Calu3 (cell line): ENCODE measurements at regions not wholly inside any gene's neighbourhood (a gene's known extent, or its start where the extent isn't known, plus 50 kb on each side); places are given as distances from the start of the nearest gene placed in this dataset.

Experiments used
- BruUV-seq: library from RNA; stranded (reverse); fragments of 400-500 nt; replicated peaks from 2 replicates; lab custom pipeline; 2021; lab: Mats Ljungman, UMichigan
- CTCF ChIA-PET: fragments of 300-600 bp; sonication (Branson Sonifier 250); formaldehyde crosslinking; loops from one replicate; lab custom pipeline; 2022; ENCODE audit warnings: antibody characterized with exemption; lab: Charles Lee
- DNase-seq: peaks from one replicate; pipeline ENCODE4 v3.0.0; 2022
- H3K27ac Mint-ChIP-seq: one replicate; pipeline ENCODE4 v1.8.0; 2022; ENCODE audit warnings: mixed read lengths; ENCODE audit not compliant: unreplicated experiment
- H3K27me3 Mint-ChIP-seq: one replicate; pipeline ENCODE4 v1.8.0; 2022; ENCODE audit warnings: mixed read lengths; ENCODE audit not compliant: unreplicated experiment
- H3K36me3 Mint-ChIP-seq: one replicate; pipeline ENCODE4 v1.8.0; 2022; ENCODE audit warnings: mild to moderate bottlenecking, moderate library complexity, mixed read lengths; ENCODE audit not compliant: insufficient read depth, unreplicated experiment
- H3K4me1 Mint-ChIP-seq: one replicate; pipeline ENCODE4 v1.8.0; 2022; ENCODE audit warnings: mild to moderate bottlenecking, low read depth, mixed read lengths; ENCODE audit not compliant: unreplicated experiment
- H3K4me3 Mint-ChIP-seq: one replicate; pipeline ENCODE4 v1.8.0; 2022; ENCODE audit warnings: mild to moderate bottlenecking, low read depth, moderate library complexity, mixed read lengths; ENCODE audit not compliant: unreplicated experiment
- H3K9me3 Mint-ChIP-seq: one replicate; pipeline ENCODE4 v1.8.0; 2022; ENCODE audit warnings: low read depth, mixed read lengths; ENCODE audit not compliant: unreplicated experiment
- intact Hi-C: fragments of 100-400 bp; cut with micrococcal nuclease; formaldehyde crosslinking; loops from one replicate; pipeline ENCODE4 v1.10.0; 2022; ENCODE audit not compliant: unreplicated experiment
- TF ChIP-seq, protein P1 (sequence below): fragments of 200-600 bp; IDR thresholded peaks from one replicate; pipeline ENCODE4 v1.8.0; 2022; ENCODE audit warnings: antibody characterized with exemption; ENCODE audit not compliant: unreplicated experiment

GRCh38 chr12:41663598-41664265, 475.6 kb downstream of the PDZRN4 start:
- H3K4me1 Mint-ChIP-seq: no peaks in the 10 kb centered on the region
- H3K4me3 Mint-ChIP-seq: no peak overlapping the region
- TF ChIP-seq, protein P1, sequence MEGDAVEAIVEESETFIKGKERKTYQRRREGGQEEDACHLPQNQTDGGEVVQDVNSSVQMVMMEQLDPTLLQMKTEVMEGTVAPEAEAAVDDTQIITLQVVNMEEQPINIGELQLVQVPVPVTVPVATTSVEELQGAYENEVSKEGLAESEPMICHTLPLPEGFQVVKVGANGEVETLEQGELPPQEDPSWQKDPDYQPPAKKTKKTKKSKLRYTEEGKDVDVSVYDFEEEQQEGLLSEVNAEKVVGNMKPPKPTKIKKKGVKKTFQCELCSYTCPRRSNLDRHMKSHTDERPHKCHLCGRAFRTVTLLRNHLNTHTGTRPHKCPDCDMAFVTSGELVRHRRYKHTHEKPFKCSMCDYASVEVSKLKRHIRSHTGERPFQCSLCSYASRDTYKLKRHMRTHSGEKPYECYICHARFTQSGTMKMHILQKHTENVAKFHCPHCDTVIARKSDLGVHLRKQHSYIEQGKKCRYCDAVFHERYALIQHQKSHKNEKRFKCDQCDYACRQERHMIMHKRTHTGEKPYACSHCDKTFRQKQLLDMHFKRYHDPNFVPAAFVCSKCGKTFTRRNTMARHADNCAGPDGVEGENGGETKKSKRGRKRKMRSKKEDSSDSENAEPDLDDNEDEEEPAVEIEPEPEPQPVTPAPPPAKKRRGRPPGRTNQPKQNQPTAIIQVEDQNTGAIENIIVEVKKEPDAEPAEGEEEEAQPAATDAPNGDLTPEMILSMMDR: no peak
- intact Hi-C loops: loop anchor here (2.0 kb wide), 1 partner anchor 387 kb away; no protein-coding TSS in a partner anchor
- H3K27me3 Mint-ChIP-seq: no peaks in the 10 kb centered on the region
- no TSS peak for BruUV-seq
- H3K27ac Mint-ChIP-seq: no peak overlapping the region
- H3K9me3 Mint-ChIP-seq: peaks cover 3% of the 10 kb centered on the region
- CTCF ChIA-PET: no interaction called here
- H3K36me3 Mint-ChIP-seq: no peaks in the 10 kb centered on the region
- DNase-seq: no peak

DNA sequence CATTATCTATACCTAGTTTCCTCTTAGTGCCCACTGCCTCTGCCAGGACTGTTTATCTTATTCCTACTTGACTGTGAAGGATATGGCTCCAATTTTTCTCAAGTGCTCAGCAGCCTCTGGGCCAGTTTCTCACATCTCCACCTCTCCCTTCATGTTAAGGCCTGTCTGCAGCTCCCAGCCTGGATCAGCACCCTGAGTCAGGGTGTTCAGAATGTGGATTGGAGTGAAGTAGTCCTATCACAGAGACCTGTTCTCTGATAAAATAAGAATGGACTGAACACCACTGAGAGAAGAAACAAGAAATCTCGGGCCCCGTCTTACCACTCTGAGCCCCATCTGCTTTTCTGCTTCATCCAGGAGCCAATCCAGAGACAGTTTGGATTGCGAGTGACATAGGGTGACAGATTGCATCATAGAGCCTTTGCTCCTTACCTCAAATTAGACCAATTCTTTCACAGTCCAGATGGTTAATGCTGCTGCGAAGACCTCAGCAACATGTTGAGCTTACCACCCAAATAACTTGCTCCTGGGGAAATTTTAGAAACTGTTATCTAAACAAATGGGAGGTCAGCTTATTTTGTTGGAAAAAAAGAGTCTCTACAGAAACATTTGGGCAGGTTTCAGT, 473.1 kb downstream of the PDZRN4 start:
- DNase-seq: no peak
- CTCF ChIA-PET: no interaction called here
- intact Hi-C loops: no loop called here
- H3K4me1 Mint-ChIP-seq: no peaks in the 10 kb centered on the region
- H3K27me3 Mint-ChIP-seq: no peaks in the 10 kb centered on the region
- no peaks in the 10 kb centered on the region for H3K36me3 Mint-ChIP-seq
- no peak overlapping the region for H3K4me3 Mint-ChIP-seq
- peaks cover 3% of the 10 kb centered on the region for H3K9me3 Mint-ChIP-seq
- BruUV-seq: no TSS peak
- TF ChIP-seq, protein P1: no peak
- no peak overlapping the region for H3K27ac Mint-ChIP-seq

DNA sequence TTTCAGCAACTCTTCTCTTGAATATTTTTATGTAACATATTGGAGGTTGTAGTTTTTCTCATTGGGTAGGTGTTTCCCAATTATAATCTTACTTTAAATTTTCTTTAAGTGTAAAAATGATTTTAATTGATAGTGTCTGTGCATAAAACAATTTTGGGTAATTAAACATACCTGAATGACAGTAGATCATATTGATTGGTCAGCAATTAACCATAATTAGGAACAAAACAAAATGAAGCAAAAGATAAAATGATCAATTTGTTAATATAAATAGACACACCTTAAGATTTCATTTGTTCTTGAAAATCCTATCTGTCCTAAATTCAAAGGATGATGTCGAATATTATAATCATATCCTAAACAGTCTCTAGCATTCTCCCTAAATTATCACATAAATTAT, 468.3 kb downstream of the PDZRN4 start:
- Mint-ChIP-seq H3K27ac (no peak overlapping the region), H3K4me1 (peaks cover 8% of the 10 kb centered on the region), H3K27me3 (no peaks in the 10 kb centered on the region), H3K4me3 (no peak overlapping the region), H3K9me3 (peaks cover 3% of the 10 kb centered on the region), H3K36me3 (no peaks in the 10 kb centered on the region)
- no TSS peak for BruUV-seq
- no peak for DNase-seq
- intact Hi-C loops: no loop called here
- CTCF ChIA-PET: no interaction called here
- TF ChIP-seq, protein P1: no peak

DNA sequence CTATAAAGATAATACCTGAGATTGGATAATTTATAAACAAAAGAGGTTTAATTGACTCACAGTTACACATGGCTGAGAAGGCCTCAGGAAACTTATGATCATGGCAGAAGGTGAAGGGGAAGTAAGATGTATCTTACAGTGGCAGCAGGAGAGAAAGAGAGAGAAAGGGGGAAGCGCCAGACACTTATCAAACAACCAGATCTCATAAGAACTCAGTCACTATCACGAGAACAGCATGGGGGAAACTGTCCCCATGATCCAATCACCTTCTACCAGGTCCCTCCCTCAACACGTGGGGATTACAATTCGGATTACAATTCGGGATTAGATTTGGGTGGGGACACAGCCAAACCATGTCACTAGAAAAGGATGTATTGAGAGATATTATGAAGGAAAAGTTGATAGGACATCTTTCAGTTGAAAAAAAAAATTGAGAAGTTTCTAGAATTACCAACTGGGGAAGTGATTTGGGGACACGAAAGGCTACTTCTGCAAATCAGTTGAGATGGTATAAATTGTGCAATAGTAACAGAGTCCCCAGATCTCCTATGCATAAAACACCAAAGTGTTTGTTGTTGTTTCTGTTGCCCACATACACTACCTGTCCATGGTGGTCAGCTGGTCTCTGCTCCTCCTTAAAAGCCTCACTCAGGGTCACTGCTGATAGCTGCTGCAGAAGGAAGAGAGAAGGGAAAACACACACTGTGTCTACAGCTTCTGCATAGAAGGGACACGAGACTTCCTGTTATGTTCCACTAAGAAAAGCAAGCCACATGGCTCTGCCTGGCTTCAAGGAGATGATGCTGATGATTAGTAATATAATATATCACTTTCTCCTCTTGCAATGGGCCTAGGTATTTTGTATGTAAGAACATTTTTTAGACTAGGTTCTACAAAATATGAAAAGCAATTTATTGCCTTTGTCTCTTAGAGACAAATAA, 465.5 kb downstream of the PDZRN4 start:
- peaks cover 8% of the 10 kb centered on the region for H3K4me1 Mint-ChIP-seq
- H3K27me3 Mint-ChIP-seq: no peaks in the 10 kb centered on the region
- CTCF ChIA-PET: no interaction called here
- H3K9me3 Mint-ChIP-seq: no peaks in the 10 kb centered on the region
- BruUV-seq: no TSS peak
- intact Hi-C loops: no loop called here
- no peaks in the 10 kb centered on the region for H3K36me3 Mint-ChIP-seq
- TF ChIP-seq, protein P1: no peak
- no peak overlapping the region for H3K27ac Mint-ChIP-seq
- H3K4me3 Mint-ChIP-seq: no peak overlapping the region
- DNase-seq: no peak
